ENCODE measurements at regions not wholly inside any gene's neighbourhood (a gene's known extent, or its start where the extent isn't known, plus 50 kb on each side); places are given as distances from the start of the nearest gene placed in this dataset.

- TF ChIP-seq CTCF (IDR thresholded peaks at IDR 0.05), result no peak
- TF ChIP-seq POLR2A (IDR thresholded peaks at IDR 0.05), result no peak
- no peak for TF ChIP-seq POLR2AphosphoS5 (IDR thresholded peaks at IDR 0.05)
Measured at GRCh38 chr4:24102621-24103020, 212.8 kb upstream of the PPARGC1A start.
